Activated T-cell treated with anti-CD3 and anti-CD28 coated beads, Interleukin-2, amount 50 U/mL, for 4 hours (primary cell): ENCODE measurements at regions not wholly inside any gene's neighbourhood (a gene's known extent, or its start where the extent isn't known, plus 50 kb on each side); places are given as distances from the start of the nearest gene placed in this dataset.
"Not testable (repeated sequence)": the region's sequence is repeated elsewhere in the genome, so short reads cannot be mapped to it uniquely, and the experiment has no call there.

Experiments
- ATAC-seq, 2 donors: fragments of 200-7000 bp; cut with Tn5 transposase; one replicate each; pipeline ENCODE4 v1.10.0; 2021
- DNase-seq: peaks from one replicate; pipeline ENCODE4 v3.0.0-alpha.2; 2020
- H3K27me3 Mint-ChIP-seq: one replicate; pipeline ENCODE4 v1.8.0; 2021; ENCODE audit warnings: low read depth, mixed read lengths
- H3K36me3 Mint-ChIP-seq: one replicate; pipeline ENCODE4 v1.8.0; 2022; ENCODE audit warnings: mixed read lengths; ENCODE audit not compliant: insufficient read depth
- H3K4me1 Mint-ChIP-seq: one replicate; pipeline ENCODE4 v1.8.0; 2021; ENCODE audit warnings: low read depth, mixed read lengths
- H3K4me3 Mint-ChIP-seq: one replicate; pipeline ENCODE4 v1.8.0; 2021; ENCODE audit warnings: mild to moderate bottlenecking, moderate library complexity, mixed read lengths
- H3K9me3 Mint-ChIP-seq: one replicate; pipeline ENCODE4 v1.8.0; 2021; ENCODE audit warnings: mixed read lengths

DNA sequence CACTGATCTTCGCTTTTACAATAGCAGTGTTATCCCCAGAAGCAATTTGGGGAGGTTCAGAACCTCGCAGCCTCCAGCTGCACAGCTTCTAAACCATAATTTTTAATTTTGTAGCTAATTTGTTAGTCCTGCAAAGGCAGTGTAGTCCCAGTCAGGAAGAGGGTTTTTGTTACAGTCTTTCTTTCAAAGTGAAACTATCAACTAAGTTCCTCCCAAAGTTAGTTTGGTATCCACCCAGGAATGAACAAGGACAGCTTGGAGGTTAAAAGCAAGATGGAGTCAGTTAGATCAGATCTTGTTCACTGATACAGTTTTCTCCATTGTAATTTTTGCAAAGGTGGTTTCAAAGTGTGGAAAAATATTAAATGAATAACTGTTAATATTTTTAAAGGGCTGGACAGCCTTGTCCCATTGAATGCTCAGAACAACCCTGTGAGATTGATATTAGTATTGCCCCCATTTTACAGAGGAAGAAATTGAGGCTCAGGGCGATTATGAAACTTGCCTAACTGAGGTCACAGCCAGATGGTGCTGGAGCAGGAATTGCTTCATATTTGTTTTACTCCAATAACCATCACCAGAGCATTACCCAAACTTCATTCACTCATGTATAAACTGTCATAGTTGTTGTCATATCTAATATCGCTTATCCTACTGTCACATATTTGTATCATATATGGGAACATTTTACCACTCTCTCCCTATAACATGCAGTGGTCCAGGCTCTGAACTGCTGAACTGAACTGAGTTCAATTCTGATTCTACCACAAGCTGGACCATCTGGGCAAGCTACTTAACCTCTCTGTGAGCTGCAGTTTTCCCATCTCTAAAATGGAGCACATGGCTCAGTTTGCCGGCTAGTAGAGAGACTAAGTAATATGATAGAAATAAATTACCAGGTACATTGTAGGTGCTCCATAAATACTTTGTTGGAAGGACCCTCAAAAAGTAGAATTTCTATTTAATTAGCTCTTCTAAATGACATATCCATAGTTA, 213.8 kb downstream of the BCAS1 start:
- ATAC-seq (no peak), DNase-seq (no peak)
- Mint-ChIP-seq H3K9me3 (no peaks in the 10 kb centered on the region), H3K27me3 (no peaks in the 10 kb centered on the region), H3K4me3 (no peak overlapping the region), H3K4me1 (peaks cover 21% of the 10 kb centered on the region), H3K36me3 (no peaks in the 10 kb centered on the region)

- ATAC-seq, result no peak
- no peaks in the 10 kb centered on the region for H3K36me3 Mint-ChIP-seq
Measured at GRCh38 chr20:53855733-53856132, 214.7 kb downstream of the BCAS1 start.

GRCh38 chr20:53854609-53854926, 215.8 kb downstream of the BCAS1 start:
- peaks cover 21% of the 10 kb centered on the region for H3K4me1 Mint-ChIP-seq
- H3K9me3 Mint-ChIP-seq, H3K27me3 Mint-ChIP-seq, DNase-seq, H3K4me3 Mint-ChIP-seq, H3K36me3 Mint-ChIP-seq, ATAC-seq: not testable (repeated sequence)

More at GRCh38 chr20:53855733-53856132, 214.7 kb downstream of the BCAS1 start:
- H3K9me3 Mint-ChIP-seq, result no peaks in the 10 kb centered on the region
- peaks cover 21% of the 10 kb centered on the region for H3K4me1 Mint-ChIP-seq
- no peak overlapping the region for H3K4me3 Mint-ChIP-seq
- no peaks in the 10 kb centered on the region for H3K27me3 Mint-ChIP-seq
- no peak for DNase-seq

DNA sequence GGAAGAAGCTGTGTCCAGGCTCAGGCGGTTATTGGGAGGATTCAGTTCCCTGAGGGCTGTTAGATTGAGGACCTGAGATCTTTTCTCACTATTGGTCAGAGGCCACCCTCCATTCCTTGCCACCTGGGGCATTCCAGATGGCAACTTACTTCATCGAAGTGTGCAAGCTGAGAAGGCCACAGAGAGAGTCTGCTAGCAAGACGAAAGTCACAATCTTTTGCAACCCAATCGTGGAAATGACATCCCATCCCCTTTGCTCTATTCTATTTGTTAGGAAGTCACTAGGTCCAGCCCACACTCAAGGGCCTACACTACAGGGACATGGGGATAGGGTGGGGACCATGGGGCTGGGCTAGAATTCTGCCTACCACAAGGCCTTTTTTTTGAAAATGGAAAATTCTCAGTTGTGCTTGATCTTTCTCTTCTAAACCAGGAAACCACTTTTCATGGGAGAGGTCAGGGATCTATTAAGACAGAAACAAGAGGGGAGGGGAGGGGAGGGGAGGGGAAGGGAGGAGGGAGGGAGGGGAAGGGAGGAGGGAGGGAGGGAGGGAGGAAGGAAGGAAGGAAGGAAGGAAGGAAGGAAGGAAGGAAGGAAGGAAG, 217.2 kb downstream of the BCAS1 start:
- Mint-ChIP-seq H3K27me3 (no peaks in the 10 kb centered on the region), H3K4me1 (peaks cover 26% of the 10 kb centered on the region)

GRCh38 chr20:53852691-53853090, 217.7 kb downstream of the BCAS1 start:
- Mint-ChIP-seq H3K4me1 (peaks cover 28% of the 10 kb centered on the region), H3K36me3 (no peaks in the 10 kb centered on the region)
- no peak for ATAC-seq

More for the DNA sequence above, 217.2 kb downstream of the BCAS1 start:
- DNase-seq, result no peak
- no peak for ATAC-seq
- no peak overlapping the region for H3K4me3 Mint-ChIP-seq
- no peaks in the 10 kb centered on the region for H3K36me3 Mint-ChIP-seq
- no peaks in the 10 kb centered on the region for H3K9me3 Mint-ChIP-seq

GRCh38 chr20:53852014-53852413, 218.4 kb downstream of the BCAS1 start:
- H3K4me1 Mint-ChIP-seq, result peaks cover 31% of the 10 kb centered on the region
- no peak for ATAC-seq
- no peak for DNase-seq
- H3K27me3 Mint-ChIP-seq, result no peaks in the 10 kb centered on the region
- H3K4me3 Mint-ChIP-seq, result no peak overlapping the region
- H3K36me3 Mint-ChIP-seq, result no peaks in the 10 kb centered on the region
- no peaks in the 10 kb centered on the region for H3K9me3 Mint-ChIP-seq

More at GRCh38 chr20:53852691-53853090, 217.7 kb downstream of the BCAS1 start:
- DNase-seq, result no peak
- Mint-ChIP-seq H3K4me3 (no peak overlapping the region), H3K9me3 (no peaks in the 10 kb centered on the region), H3K27me3 (no peaks in the 10 kb centered on the region)

DNA sequence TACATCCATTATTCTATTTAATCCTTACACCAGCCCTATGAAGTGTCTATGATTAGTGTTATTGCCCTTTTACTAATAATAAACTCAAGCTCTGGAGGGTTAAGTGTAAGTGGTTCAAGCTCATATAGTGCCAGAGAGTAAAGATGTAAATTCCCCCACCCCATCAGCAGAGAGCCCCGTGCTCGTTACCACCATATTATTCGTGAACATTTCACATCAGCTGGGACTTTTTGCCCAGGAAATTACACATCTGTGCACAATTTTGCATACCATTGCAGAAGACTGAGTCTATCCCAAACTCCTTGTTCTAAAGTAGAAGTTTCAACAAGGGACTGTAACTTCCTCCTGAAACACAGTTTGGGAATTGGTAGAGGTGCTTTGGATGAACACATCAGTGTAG, 220.1 kb downstream of the BCAS1 start:
- peaks cover 33% of the 10 kb centered on the region for H3K4me1 Mint-ChIP-seq
- H3K4me3 Mint-ChIP-seq, result no peak overlapping the region
- H3K9me3 Mint-ChIP-seq, result peaks cover 3% of the 10 kb centered on the region
- H3K36me3 Mint-ChIP-seq, result no peaks in the 10 kb centered on the region
- H3K27me3 Mint-ChIP-seq, result no peaks in the 10 kb centered on the region
- DNase-seq (no peak), ATAC-seq (no peak)

- no peaks in the 10 kb centered on the region for H3K27me3 Mint-ChIP-seq
- H3K4me3 Mint-ChIP-seq, result no peak overlapping the region
- ATAC-seq (no peak), DNase-seq (no peak)
- H3K4me1 Mint-ChIP-seq, result peaks cover 39% of the 10 kb centered on the region
- peaks cover 3% of the 10 kb centered on the region for H3K9me3 Mint-ChIP-seq
- H3K36me3 Mint-ChIP-seq, result no peaks in the 10 kb centered on the region
Measured at GRCh38 chr20:53849471-53850059, 220.8 kb downstream of the BCAS1 start.

DNA sequence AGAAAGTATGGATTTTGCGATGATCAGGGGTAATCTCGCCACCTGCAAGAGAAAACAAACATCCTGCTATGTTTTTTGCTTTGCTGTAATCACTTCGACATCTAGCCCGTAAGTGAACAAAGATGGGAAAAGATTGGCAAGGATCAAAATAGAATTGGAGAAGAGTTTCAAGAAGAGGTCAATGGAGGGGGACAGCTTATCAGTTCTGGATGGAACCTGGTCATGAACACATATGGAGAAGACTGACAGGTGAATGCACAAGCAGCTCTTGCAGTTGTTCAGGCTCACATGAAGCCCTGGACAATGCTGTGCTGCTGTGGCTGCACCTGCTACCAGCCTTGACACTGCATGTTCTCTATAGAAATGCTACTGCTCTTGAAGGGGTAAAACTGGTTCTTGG, 222.1 kb downstream of the BCAS1 start:
- Mint-ChIP-seq H3K4me1 (peaks cover 51% of the 10 kb centered on the region), H3K27me3 (no peaks in the 10 kb centered on the region), H3K9me3 (peaks cover 3% of the 10 kb centered on the region), H3K36me3 (no peaks in the 10 kb centered on the region), H3K4me3 (no peak overlapping the region)
- no peak for DNase-seq
- no peak for ATAC-seq

GRCh38 chr20:53847837-53848170, 222.6 kb downstream of the BCAS1 start:
- no peaks in the 10 kb centered on the region for H3K27me3 Mint-ChIP-seq

DNA sequence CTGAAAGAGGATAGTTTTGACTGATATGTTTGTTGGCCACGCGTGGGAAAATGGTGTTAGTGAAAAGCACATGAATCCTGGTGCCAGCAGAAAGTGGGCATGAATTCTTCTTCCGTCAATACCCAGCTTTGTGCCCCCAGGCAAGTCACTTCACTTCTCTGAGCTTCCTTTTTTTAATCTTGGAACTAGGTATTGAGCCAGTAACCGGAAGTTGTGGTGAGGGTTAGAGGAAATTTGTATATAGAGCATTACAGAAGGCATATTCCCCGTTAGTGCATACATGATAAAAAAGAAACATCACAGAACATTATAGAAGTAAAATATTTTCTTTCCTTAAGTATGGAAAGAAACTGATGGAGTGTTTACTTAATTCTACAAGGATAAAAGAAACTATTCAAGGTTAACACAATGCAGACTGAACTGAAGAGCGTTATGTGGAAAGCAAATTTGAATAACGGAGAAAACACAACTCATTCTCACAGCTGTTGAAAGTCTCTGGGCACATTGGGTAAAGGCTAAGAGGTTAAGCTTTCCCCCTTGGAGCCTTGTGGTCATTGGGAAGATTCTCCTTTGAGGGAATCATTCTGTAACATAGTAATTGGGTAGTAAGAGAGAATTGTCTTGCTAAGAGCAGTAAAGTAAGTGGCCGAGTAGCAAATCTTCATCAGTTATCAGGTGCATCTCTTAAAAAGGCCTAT, 223.1 kb downstream of the BCAS1 start:
- DNase-seq, result no peak
- no peak for ATAC-seq
- H3K9me3 Mint-ChIP-seq, result peaks cover 3% of the 10 kb centered on the region
- peak overlapping the region; percentile 70 for H3K4me3 Mint-ChIP-seq
- H3K36me3 Mint-ChIP-seq, result no peaks in the 10 kb centered on the region
- peaks cover 60% of the 10 kb centered on the region for H3K4me1 Mint-ChIP-seq
- H3K27me3 Mint-ChIP-seq, result no peaks in the 10 kb centered on the region

More at GRCh38 chr20:53847837-53848170, 222.6 kb downstream of the BCAS1 start:
- Mint-ChIP-seq H3K9me3 (peaks cover 3% of the 10 kb centered on the region), H3K36me3 (no peaks in the 10 kb centered on the region), H3K4me1 (peaks cover 55% of the 10 kb centered on the region), H3K4me3 (no peak overlapping the region)
- DNase-seq (no peak), ATAC-seq (no peak)

DNA sequence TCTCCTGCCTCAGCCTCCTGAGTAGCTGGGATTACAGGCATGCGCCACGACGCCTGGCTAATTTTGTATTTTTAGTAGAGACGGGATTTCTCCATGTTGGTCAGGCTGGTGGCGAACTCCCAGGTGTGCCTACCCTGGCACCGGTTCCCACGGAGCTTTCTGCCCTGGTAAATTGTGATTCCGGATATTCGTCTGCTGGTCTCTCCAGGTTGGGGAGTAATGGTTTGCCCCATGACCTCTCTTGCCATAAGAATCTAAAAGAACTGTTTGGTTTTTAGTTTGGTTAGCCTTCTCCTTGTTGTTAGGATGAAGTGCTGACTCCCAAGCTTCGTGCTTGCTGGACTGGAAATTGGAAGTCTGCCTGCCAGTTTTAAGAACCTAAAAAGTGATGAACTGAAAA, 223.8 kb downstream of the BCAS1 start:
- H3K9me3 Mint-ChIP-seq, result peaks cover 3% of the 10 kb centered on the region
- ATAC-seq (no peak), DNase-seq (no peak)
- no peaks in the 10 kb centered on the region for H3K27me3 Mint-ChIP-seq
- H3K4me1 Mint-ChIP-seq, result peaks cover 64% of the 10 kb centered on the region
- H3K4me3 Mint-ChIP-seq, result peak overlapping the region; percentile 70
- H3K36me3 Mint-ChIP-seq, result no peaks in the 10 kb centered on the region

GRCh38 chr20:53845980-53846379, 224.4 kb downstream of the BCAS1 start:
- H3K27me3 Mint-ChIP-seq, result no peaks in the 10 kb centered on the region
- peaks cover 3% of the 10 kb centered on the region for H3K9me3 Mint-ChIP-seq
- H3K4me1 Mint-ChIP-seq, result peaks cover 66% of the 10 kb centered on the region
- DNase-seq (no peak), ATAC-seq (no peak)
- H3K4me3 Mint-ChIP-seq, result no peak overlapping the region
- no peaks in the 10 kb centered on the region for H3K36me3 Mint-ChIP-seq

GRCh38 chr20:53844259-53844658, 226.1 kb downstream of the BCAS1 start:
- H3K4me1 Mint-ChIP-seq, result peaks cover 81% of the 10 kb centered on the region

More at GRCh38 chr20:53844259-53844658, 226.1 kb downstream of the BCAS1 start:
- peaks cover 3% of the 10 kb centered on the region for H3K9me3 Mint-ChIP-seq
- no peak overlapping the region for H3K4me3 Mint-ChIP-seq
- no peaks in the 10 kb centered on the region for H3K36me3 Mint-ChIP-seq
- no peaks in the 10 kb centered on the region for H3K27me3 Mint-ChIP-seq
- ATAC-seq (no peak), DNase-seq (no peak)
